Small intestine (tissue), 7 donors: ENCODE measurements at regions not wholly inside any gene's neighbourhood (a gene's known extent, or its start where the extent isn't known, plus 50 kb on each side); places are given as distances from the start of the nearest gene placed in this dataset.

Experiments used
- DNase-seq, 2 donors: peaks; one replicate each; pipeline versions ENCODE4 v3.0.0 to v3.0.0-alpha.2; 2013
- FAIRE-seq: peaks from 2 replicates; lab custom pipeline; 2012; peaks lifted over from hg19 to GRCh38; lab: Jason Lieb, UNC
- H3K27ac ChIP-seq, 3 donors: one replicate each; pipeline ENCODE4 v1.5.1; 2013; ENCODE audit warnings: low read length in 2 of 3, mild to moderate bottlenecking in 2 of 3, control low read depth in 1 of 3, inconsistent platforms in 1 of 3, low read depth in 1 of 3, moderate library complexity in 1 of 3
- H3K27me3 ChIP-seq, 3 donors: one replicate each; pipeline ENCODE4 v1.6.1; 2013; ENCODE audit warnings: low read length in 3 of 3, inconsistent platforms in 1 of 3; ENCODE audit not compliant: control insufficient read depth in 3 of 3, insufficient read depth in 3 of 3
- H3K36me3 ChIP-seq, 3 donors: one replicate each; pipeline ENCODE4 v1.6.1; 2013; ENCODE audit warnings: low read length in 3 of 3, inconsistent platforms in 1 of 3, low read depth in 1 of 3, mild to moderate bottlenecking in 1 of 3, moderate library complexity in 1 of 3; ENCODE audit not compliant: control insufficient read depth in 3 of 3, insufficient read depth in 2 of 3
- H3K4me1 ChIP-seq, 3 donors: one replicate each; pipeline ENCODE4 v1.6.1; 2013; ENCODE audit warnings: low read length in 2 of 3, inconsistent platforms in 1 of 3, low read depth in 1 of 3, mild to moderate bottlenecking in 1 of 3, moderate library complexity in 1 of 3; ENCODE audit not compliant: control insufficient read depth in 3 of 3, insufficient read depth in 2 of 3
- H3K4me3 ChIP-seq, 3 donors: one replicate each; pipeline ENCODE4 v1.5.1; 2013; ENCODE audit warnings: low read length in 3 of 3, control low read depth in 1 of 3, inconsistent platforms in 1 of 3, low read depth in 1 of 3, mild to moderate bottlenecking in 1 of 3, moderate library complexity in 1 of 3
- H3K9me3 ChIP-seq, 2 donors: one replicate each; pipeline ENCODE4 v1.6.1; 2013; ENCODE audit warnings: low read depth in 1 of 2, low read length in 1 of 2; ENCODE audit not compliant: control insufficient read depth in 2 of 2, insufficient read depth in 1 of 2
- WGBS, 3 donors: extraction: QIAGEN DNeasy Blood & Tissue Kit; methylation state at CpG; one replicate each; pipeline ENCODE4 v1.1.7; 2013; 5-methylcytosine and 5-hydroxymethylcytosine counted together
- donor health status: healthy with polysubstance abuse.
- donor health status: control.
- donor health status: control.
- donor health status: Bipolar disorder and iron deficiency.
- donor health status: healthy.

- H3K36me3 ChIP-seq = no peaks in the 10 kb centered on the region
- FAIRE-seq (no peak), DNase-seq (peak in 1 of 2 donors; percentile 40)
Measured at GRCh38 chr4:111984169-111984819, 161.0 kb upstream of the FAM241A start.

DNA sequence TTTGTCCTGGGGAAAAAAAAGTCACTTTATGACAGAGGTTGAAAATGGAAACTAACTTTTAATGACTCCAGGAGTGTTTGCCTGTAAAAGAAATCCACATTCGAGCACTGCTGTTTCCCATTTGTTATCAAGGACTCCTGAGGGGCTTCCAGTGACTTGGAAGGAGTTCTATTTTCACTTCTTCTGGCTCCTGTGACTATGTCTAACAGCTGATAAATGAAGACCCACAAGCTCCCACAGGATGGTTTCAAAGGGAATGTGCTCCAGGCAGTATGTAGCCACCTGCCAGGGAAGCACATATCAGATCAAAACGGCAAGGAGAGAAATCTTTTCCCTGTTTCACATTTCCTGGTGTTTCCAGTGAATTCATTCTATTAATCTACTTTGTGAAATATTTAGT is 159.8 kb upstream of the FAM241A start:
- WGBS, 3 donors = 14 to 34% (median 17%) methylated on average over 2 of the region's 2 CpGs
- H3K4me3 ChIP-seq = peak overlapping the region in 1 of 3 donors; percentile 9

More at GRCh38 chr4:111984169-111984819, 161.0 kb upstream of the FAM241A start:
- Histone ChIP-seq H3K4me1 (peaks cover 0 to 19% (median 2%) of the 10 kb centered on the region in 3 donors), H3K27me3 (no peaks in the 10 kb centered on the region), H3K27ac (no peak overlapping the region), H3K9me3 (no peaks in the 10 kb centered on the region), H3K4me3 (no peak overlapping the region)
- WGBS, 3 donors = 74 to 84% (median 76%) methylated on average over 10 of the region's 10 CpGs

GRCh38 chr4:111986095-111986494 is 159.2 kb upstream of the FAM241A start:
- no peak for FAIRE-seq
- H3K36me3 ChIP-seq = no peaks in the 10 kb centered on the region
- no peaks in the 10 kb centered on the region for H3K27me3 ChIP-seq
- no peak overlapping the region for H3K4me3 ChIP-seq
- peak in 1 of 2 donors; percentile 24 for DNase-seq
- 5 to 27% (median 16%) methylated on average over 4 of the region's 4 CpGs for WGBS, 3 donors
- peaks cover 2 to 23% (median 2%) of the 10 kb centered on the region in 3 donors for H3K4me1 ChIP-seq
- no peaks in the 10 kb centered on the region for H3K9me3 ChIP-seq
- peak overlapping the region in 1 of 3 donors; percentile 56 for H3K27ac ChIP-seq

More for the DNA sequence above, 159.8 kb upstream of the FAM241A start:
- peak in 1 of 2 donors; percentile 64 for DNase-seq
- no peak for FAIRE-seq
- Histone ChIP-seq H3K4me1 (peaks cover 0 to 19% (median 2%) of the 10 kb centered on the region in 3 donors), H3K27ac (peak overlapping the region in 1 of 3 donors; percentile 56), H3K9me3 (no peaks in the 10 kb centered on the region), H3K27me3 (no peaks in the 10 kb centered on the region), H3K36me3 (no peaks in the 10 kb centered on the region)

DNA sequence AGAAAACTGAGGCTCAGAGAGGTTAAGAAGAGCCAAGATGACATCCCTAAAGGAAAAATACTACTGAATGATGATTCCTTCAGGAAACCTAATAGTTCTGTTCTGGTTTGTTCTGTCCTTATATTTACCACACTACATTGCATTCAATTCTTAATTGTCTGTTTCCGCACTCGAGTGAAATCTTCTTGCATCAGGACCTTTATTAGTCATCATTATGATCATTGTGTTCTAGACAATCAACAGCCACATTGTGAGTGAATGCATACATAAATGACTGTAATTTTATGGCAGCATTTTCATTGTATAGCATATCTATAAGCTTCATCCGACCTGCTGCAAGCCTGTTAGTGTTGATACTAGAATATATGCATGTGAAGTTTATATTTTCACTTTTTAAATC is 156.7 kb upstream of the FAM241A start:
- Histone ChIP-seq H3K4me1 (peaks cover 2 to 30% (median 2%) of the 10 kb centered on the region in 3 donors), H3K36me3 (no peaks in the 10 kb centered on the region), H3K27me3 (no peaks in the 10 kb centered on the region), H3K27ac (no peak overlapping the region), H3K9me3 (no peaks in the 10 kb centered on the region), H3K4me3 (no peak overlapping the region)
- DNase-seq (no peak), FAIRE-seq (no peak)
- WGBS, 3 donors = 58 to 76% (median 68%) methylated on average over 3 of the region's 3 CpGs

DNA sequence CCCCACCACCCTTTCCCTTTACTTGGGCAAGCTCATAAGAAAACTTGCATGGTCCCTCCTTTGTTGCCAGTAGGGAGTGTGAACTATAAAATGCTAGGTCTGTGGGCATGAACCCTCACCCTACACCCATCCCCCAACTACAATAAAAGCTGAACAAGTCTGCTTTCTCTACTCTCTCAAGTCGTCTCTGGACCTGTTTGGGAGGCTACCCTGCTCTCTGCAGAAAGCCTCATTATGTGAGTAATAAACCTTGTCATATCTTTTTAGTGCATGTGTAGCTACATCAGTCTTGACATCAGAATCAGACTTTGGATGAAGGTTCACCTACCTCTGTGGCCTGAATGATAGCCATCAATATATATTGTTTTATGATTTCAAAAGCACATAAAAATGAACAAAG is 155.4 kb upstream of the FAM241A start:
- Histone ChIP-seq H3K4me1 (peaks cover 2 to 21% (median 2%) of the 10 kb centered on the region in 3 donors), H3K9me3 (no peaks in the 10 kb centered on the region), H3K27me3 (peaks cover 0 to 2% (median 0%) of the 10 kb centered on the region in 3 donors), H3K4me3 (no peak overlapping the region), H3K27ac (peak overlapping the region in 1 of 3 donors; percentile 26), H3K36me3 (no peaks in the 10 kb centered on the region)
- DNase-seq (peak; percentile 81 to 85), FAIRE-seq (no peak)
- WGBS, 3 donors = 9 to 29% (median 13%) methylated on average over 1 of the region's 1 CpG

DNA sequence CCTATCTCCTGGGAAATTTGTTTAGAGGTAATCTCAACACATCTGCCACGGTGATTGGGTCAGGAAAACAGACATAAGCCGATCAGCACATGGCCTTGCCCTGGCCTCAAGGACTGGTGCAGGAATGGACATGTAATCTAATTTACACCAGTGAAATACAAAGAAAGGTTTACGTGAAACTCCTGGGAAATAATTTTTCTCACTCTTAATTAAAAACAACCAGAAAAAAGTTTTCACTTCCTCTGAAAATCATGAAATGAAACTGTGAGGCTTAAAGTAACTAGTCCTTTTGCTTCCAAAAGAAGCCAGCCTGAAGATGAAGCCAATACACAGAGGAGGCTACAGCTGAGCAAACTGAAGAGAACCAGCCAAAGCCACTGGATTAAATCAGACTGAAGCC is 154.1 kb upstream of the FAM241A start:
- Histone ChIP-seq H3K4me1 (peaks cover 0 to 19% (median 2%) of the 10 kb centered on the region in 3 donors), H3K36me3 (no peaks in the 10 kb centered on the region), H3K27ac (peak overlapping the region in 1 of 3 donors; percentile 40), H3K27me3 (peaks cover 0 to 2% (median 0%) of the 10 kb centered on the region in 3 donors), H3K9me3 (no peaks in the 10 kb centered on the region), H3K4me3 (no peak overlapping the region)
- DNase-seq (no peak), FAIRE-seq (no peak)
- WGBS, 3 donors = 39 to 45% (median 41%) methylated on average over 3 of the region's 3 CpGs

- Histone ChIP-seq H3K4me1 (peaks cover 0 to 14% (median 2%) of the 10 kb centered on the region in 3 donors), H3K9me3 (no peaks in the 10 kb centered on the region), H3K27ac (peak overlapping the region in 1 of 3 donors; percentile 40), H3K36me3 (no peaks in the 10 kb centered on the region), H3K27me3 (peaks cover 0 to 2% (median 0%) of the 10 kb centered on the region in 3 donors), H3K4me3 (no peak overlapping the region)
- FAIRE-seq = no peak
- peak; percentile 40 to 63 for DNase-seq
- 42 to 71% (median 57%) methylated on average over 3 of the region's 3 CpGs for WGBS, 3 donors
Measured at GRCh38 chr4:111991797-111992196, 153.5 kb upstream of the FAM241A start.

DNA sequence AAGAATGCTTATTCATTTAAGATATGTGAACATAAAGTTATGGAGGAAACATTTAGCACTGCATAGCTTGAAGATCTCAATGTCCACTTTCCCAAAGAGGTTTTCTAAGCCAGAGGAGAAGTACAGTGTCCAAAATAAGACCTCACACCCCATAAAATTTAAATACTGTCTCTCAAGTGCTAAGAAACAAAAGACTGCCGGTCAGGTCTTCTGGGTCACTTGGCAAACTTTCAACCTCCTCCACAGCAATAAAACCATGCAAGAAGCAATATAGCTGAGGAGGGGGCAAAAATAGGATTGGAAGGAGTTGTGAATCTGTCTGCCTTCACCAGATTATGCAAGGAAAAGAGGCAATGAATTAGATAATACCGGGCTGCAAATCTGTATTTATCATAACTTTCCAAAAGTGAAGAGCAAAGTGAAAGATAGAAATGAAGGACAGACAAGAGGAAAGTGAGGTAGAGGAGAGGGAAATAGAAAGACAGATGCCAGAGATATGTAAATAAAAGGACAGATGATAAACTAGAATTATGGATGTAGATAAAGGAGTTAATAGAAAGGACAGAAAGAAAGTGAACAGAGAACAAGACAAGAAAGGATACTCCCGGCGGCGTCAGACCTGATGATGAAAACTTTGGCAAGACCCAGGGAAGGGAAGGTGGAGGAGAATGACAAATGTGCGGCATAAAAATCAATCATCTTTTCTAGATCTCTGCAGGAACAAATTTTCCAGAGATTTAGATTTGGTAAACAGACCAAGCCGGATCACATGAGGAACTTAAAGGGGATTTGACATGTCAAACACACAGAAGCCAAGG is 152.7 kb upstream of the FAM241A start:
- no peaks in the 10 kb centered on the region for H3K36me3 ChIP-seq
- no peak overlapping the region for H3K4me3 ChIP-seq
- FAIRE-seq (no peak), DNase-seq (peak in 1 of 2 donors; percentile 11)
- 41 to 59% (median 58%) methylated on average over 7 of the region's 7 CpGs for WGBS, 3 donors
- H3K4me1 ChIP-seq = peaks cover 0 to 10% (median 2%) of the 10 kb centered on the region in 3 donors
- no peaks in the 10 kb centered on the region for H3K9me3 ChIP-seq
- H3K27me3 ChIP-seq = peaks cover 0 to 2% (median 0%) of the 10 kb centered on the region in 3 donors
- H3K27ac ChIP-seq = no peak overlapping the region
